NCI-H2081 (cell line): ENCODE measurements at regions not wholly inside any gene's neighbourhood (a gene's known extent, or its start where the extent isn't known, plus 50 kb on each side); places are given as distances from the start of the nearest gene placed in this dataset.

ENCODE experiments used
- DNase-seq, 2 experiments: peaks; one replicate each; lab custom pipeline; 2025; lab: John Stamatoyannopoulos, UW

DNA sequence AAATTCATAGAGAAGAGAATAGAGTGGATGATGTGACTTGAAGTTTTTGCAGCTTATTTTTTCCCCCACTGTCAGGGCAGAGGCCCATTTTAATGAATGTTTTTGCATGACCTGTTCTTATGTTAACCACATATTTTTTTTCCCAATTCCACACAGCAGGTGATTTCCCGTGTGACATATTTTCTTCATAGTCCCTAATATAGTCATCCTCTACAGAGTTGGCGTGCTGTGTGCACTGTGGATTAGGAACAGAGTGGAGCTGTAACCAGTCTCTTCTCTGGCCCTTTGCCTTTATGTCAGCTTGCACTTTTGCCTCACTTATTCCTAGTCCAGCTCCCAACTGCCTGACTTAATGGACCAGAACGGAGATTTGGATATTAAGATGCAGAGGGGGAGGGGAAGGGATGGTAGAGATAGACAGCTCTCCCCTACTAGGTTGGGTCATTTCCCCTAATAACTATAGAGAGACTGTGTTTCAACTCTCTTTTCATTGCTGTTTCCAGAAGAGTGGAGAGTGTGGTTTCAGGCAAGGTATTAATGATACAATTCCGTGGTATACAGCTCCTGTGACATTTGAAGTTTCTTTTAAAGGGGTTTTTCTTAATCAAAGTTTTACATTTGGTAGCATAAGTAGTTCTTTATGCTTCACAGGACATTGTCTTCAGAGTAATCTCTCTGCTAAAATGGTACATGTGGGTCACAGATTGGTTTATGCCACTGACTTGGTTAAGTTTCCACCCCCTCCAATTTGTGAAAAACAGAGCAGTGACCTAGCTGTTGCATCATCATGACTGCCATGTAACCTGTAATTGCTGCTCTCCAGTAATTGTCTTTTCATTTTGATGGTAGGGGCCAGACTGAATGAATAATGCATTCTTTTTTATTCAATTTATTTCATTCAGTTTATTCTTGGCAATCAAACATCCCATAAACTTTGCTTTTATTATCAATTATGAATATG, 161.3 kb downstream of the HAUS1 start:
- DNase-seq: peak in 1 of 2 experiments; percentile 2

DNA sequence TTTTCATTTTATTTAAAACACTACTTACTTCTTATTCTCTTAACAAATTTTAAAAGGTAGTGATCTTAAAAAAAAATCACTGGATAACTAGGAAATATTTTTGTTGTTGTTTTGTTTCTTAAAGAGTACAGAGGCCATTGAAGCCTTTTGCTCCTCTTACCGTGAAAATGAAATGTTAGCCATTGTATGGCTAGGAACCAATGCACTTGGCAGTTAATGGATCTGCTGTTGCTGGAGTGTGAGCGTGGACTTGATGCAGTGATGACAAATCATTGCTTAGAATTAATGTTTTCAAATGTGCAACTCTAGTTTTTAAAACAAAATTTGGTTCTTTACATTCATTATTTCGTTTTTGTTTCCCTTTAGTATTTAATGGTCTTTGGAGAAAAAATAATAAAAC, 162.3 kb downstream of the HAUS1 start:
- no peak for DNase-seq

DNA sequence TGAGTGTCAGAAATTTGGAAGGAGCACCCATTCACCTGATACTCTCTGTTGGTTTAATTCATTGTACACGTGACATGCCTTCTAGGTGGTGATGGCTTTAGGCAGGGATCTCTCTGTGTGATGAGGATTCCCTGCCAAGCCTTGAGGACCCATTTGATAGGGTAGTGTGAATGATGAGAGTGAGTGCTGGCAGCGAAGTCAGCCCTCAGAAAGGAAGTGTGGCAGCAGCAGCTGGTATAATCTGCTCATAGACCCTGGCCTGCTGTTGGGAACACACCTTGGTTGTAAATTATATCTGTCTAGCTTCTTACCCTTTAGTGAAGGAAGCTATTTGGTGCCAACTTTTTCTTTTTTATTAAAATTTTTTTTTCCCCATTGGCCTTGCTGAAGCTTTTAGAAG, 164.5 kb downstream of the HAUS1 start:
- DNase-seq: peak in 1 of 2 experiments; percentile 4

DNA sequence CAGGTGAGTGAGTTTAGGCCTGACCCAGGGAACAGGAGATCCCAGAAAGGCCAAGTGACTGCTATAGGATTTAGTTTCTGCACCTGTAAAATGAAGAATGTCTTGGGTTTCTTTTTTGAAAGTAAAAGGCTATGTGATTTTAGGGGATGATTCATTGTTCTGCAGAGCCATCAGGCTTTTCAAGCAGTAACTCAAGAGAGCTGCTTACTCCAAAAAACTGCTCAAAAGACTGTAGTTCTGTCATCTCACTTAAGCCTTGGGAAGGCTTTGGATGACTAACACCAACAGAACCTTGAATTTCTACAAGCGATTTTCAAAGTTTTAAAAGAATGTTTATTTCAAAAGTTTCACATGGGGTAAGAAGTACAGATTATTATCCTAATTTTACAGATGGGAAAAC, 165.1 kb downstream of the HAUS1 start:
- no peak for DNase-seq

DNA sequence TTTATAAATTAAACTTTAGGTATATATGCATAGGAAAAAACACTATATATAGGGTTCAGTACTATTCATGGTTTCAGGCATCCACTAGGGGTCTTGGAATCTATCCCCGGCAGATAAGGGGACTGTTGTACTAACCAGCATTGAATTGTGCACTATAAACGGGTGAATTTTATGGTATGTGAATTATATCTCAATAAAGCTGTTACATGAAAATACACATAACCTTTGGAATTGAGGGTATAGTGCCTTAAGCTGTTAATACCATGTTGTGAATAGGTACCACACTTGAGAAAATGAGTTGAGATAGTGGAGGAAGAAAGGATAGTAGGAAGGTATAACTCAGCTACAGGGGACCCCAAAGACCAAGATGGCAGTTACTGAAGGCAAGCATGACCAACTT, 167.3 kb downstream of the HAUS1 start:
- DNase-seq: no peak

DNA sequence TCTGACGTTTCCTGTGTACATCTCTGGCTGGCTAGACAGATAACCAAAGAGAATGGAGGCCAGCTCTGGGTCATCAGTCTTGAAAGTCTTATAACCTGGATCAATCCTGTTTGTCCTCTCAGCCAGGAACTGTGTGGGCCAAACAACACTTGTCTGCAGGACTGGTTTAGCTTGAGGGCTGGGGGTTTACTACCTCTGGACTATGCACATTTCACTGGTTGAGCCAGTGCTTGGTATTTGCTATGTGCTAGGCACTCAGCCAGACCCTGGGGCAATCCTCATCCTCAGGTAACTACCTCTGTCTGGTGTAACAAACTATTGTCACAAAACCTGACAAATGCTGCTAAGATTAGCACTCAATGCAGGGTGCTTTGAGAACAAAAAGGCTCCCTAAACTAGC, 169.7 kb downstream of the HAUS1 start:
- no peak for DNase-seq

DNA sequence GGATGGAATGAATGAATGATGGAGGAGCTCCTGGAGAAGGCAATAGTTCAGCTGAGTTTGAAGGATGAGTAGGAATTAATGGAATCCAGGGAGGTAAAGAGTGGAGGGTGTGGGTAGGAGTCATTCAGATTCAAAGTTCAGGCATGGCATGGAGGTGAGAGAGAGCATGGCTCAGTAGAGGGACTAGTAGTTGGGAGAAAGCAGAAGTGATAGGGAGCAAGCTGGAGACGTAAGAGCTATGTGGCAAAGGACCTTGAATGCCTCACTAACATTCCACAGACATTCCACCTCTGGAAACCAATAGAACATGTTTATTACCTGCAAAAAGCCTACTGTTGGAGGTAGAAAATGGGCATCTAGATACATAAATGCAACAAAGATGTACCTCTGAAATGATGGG, 170.1 kb downstream of the HAUS1 start:
- no peak for DNase-seq

DNA sequence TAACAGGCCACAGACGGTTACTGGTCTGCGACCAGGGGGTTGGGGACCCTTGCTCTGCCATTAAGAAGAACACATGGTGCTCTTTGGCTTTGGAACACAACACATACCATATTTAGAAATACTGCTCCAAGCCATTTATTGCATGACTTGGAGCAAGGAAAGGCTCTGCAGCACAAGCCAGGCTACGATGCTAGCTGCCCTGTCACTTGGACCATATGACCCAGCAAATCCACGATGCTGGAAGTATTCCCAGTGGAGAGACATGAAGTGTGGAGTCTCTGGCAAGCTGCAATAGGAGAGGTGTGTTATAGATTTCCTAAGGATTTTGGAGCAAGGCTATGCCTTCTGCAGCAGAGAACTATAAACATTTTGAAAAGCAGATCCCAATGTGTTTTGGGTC, 171.2 kb downstream of the HAUS1 start:
- no peak for DNase-seq

DNA sequence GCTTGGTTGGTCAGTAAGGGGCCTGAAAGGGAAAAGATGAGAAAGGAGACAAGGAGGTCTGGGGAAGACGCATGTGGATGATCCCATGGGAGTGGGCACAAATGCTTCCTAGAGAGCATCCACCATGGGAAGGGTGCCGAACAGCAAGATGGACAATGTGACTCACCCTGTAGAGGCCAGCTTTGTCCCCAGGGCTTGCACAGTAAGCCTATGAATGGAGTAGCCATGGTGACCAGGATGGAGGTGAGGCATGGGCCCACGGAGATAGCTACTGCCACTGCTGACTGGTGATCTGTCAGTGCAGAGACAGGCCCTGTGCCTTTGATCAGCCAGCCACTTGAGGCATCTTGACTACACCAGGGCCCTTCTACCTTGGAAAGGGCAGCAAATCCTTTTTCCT, 172.6 kb downstream of the HAUS1 start:
- no peak for DNase-seq

DNA sequence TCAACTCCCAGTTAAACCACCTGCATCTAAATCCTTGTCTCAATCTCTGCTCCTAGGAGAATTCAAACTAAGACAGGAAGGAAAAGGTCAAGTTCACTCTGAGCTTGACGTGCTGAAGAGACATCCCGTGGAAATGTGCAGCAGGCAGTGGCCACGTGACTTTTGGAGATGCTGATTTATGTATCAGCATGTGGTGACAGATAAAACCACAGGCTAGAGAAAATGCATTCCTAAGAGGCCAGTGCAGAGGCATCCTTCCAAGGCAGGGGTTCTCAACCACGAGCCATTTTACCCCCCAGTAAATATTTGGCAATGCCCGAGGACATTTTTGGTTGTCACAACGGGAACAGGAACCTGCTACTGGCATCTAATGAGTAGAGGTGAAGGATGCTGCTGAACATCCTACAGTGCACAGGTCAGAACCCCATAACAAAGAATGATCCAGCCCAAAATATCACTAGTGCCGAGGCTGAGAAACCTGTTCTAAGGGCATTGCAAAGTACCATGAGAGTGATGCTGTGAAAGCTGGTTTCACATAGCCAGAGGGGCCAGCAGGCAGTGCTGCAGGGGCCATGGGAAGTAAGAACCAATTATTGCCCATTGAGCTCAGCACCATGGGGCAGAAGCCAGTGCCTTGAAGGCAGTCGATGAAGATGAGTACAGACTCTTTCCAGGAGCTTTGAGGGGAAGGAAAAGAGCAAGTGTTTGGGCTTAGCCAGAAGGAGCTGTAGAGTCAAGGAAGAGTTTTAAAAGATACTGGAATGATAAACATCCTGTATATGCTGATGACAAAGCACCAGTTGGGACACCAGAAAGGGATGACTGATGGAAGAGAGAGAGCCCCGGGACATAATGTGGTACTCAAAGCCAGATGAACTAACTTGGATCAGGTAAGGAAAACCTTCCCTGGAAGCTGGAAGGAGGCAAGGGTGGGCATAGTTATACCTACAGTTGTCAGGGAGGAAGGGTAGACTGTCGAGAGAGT, 174.6 kb downstream of the HAUS1 start:
- no peak for DNase-seq

DNA sequence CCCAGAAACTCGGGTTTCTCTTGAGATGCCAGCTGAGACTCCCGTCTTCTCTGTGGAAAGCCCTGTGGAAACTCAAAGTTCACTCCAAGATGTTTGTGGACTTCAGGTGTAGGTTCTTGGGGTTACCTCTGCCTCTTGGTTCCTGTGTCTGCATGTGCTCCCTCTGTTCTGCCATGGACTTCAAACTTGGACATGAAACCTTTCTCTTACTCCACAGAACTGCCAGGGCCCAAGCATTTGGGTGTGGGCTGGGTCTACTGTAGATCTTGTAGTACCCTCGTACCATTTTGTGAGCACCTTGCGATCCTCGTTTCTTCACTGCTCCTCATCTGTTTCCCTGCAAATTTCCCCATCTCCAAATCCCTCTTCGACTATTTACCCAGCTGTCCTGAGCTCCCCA, 175.5 kb downstream of the HAUS1 start:
- no peak for DNase-seq

DNA sequence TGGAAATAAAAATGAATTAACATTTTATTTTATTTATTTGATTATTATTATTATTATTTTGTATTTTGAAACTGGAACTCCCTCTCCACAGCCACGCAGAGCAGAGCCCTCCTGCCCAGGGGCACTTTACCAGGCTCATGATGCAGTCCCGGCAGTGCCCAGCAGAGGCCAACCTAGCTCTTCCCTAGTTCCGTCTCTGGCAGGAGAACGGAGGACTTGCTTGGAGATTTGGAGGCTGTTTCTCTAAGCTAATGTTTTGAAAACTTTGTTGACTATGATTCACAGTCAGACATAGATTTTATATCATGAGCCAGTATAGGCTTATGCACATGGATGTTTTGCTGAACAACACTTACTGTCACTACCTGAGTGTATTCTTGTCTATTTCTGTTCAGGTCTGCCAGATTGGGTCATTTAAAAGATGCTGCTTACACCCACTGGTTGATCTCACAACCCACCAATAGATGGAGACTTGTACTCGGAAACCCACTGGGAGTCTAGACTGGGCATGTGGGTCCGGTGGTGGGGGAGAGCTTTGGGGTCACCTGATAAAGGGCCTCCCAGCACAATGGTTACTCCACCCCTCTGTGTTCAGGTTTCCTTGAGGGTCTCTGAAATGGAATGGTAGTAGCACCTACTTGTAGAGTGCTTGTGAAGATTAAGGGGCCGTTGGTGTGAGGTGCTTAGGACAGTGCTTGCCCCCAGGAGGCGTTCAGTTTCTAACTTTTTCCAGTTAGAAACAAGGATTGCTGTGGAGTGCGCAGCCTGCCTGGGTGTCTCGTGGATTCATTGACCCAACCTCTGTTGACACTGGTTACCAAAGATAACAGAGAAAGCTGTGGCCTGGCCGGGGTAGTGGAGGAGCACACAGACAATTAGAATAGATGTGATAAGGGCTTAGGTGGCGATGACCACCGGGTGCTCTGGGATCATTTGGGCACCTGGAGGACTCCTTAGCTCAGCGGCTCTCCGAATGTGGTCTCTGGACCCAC, 177.3 kb downstream of the HAUS1 start:
- peak; percentile 58 to 63 for DNase-seq

DNA sequence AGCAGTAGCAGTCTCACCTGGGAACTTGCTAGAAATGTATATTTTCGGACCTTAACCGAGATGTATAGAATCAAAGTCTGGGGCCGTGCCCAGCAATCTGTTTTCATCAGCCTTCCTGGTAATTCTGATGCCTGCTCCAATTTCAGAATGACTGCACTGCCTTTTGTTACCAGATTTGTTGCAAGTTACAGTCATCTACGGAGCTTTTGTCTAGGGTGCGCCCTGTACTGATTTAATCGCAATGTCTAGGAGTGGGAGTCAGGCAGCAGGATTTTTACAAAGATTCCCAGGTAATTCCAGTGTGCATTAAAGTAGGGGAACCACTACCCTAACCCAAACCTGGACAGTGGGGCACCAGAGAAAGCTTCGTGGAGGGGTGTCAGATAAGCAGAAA, 178.0 kb downstream of the HAUS1 start:
- DNase-seq: no peak

DNA sequence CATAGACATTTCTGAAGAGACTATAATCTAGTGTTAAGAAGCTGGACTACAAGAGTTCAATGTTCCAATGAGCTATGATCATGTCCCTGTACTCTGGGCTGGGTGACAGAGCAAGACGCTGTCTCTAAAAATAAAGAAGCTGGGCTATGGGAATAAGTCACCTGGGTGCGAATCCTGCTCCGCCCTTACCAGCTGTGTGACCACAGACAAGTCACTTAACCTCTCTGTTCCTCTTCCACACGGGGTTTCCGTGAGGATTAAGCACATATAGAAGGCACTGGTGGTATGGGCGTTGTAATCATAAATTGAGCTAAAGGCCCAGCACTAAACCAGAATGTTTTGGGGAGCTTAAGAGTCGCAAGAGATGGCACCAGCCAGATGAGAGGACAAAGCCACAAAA, 178.5 kb downstream of the HAUS1 start:
- DNase-seq: no peak

DNA sequence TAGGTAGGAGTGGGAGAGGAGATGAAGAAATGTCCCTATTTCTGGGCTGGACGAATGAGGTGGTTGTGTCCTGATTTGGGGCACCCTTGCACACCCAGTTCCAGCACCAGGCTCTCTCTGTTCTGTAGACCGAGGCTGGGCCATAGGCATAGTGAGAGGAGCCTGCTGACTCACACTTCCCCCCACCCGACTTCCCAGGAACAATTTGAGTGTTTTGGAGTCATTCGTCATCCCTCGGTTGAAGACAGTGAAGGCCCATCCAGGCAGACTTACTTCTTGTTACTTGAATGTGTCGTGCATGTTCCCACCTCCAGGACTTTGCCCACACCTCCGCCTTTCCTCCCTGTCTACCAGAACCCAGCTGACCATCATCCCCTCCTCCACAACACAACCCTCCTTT, 179.1 kb downstream of the HAUS1 start:
- no peak for DNase-seq

DNA sequence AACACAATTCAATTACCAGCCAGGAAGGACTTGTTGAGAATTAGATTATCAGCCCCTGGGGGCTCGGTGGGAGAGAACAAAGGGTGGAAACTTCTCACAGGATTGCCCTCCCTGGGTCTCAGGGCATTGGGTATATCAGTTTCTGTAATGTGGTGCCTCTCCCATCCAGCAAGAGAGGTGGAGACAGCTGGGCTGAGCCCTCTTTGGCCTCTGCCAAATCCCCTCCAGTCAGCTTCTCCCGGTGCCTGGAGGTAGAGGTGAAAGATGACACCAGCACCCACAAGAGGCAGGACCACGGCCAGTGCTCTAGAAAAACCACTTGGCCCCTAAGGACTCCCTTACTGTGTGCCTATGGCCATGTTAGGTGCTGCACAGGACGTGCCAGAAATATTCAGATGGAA, 179.7 kb downstream of the HAUS1 start:
- DNase-seq: no peak

DNA sequence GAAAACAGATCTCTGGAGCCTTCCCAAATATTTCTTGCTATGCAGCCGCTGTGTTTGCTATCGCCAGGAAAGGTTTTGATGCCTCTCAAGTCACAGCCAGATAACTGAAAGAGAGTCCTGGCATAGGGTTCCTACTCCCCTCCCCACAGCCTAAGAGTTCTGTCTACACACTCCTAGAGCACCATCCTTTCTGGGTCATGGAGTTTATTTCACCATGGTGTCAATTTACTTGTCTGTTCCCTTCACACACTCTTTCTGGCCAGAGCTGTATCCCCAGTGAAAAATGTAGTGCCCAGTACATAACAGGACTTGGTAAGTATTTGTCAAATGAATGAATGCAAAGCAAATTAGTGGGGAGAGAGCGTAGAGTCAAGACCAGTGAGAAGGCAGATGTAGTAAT, 185.3 kb downstream of the HAUS1 start:
- DNase-seq: no peak

DNA sequence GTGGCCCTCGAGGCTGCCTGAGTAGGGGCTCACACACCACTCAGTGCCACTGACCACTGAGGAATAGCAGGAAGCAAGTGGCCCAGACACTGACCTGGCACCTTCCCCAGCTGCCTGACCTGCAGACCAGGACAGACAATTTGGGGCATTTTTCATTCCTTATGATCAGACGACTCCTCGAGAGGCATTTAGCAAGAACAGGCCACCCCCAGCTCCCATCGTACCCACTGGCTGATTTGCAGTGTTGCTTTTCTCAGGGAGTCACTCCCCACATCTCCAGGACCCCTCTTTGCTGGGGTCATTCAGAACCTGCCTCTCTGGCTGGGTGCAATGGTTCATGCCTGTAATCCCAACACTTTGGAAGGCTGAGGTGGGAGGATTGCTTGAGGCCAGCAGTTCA, 185.7 kb downstream of the HAUS1 start:
- no peak for DNase-seq

DNA sequence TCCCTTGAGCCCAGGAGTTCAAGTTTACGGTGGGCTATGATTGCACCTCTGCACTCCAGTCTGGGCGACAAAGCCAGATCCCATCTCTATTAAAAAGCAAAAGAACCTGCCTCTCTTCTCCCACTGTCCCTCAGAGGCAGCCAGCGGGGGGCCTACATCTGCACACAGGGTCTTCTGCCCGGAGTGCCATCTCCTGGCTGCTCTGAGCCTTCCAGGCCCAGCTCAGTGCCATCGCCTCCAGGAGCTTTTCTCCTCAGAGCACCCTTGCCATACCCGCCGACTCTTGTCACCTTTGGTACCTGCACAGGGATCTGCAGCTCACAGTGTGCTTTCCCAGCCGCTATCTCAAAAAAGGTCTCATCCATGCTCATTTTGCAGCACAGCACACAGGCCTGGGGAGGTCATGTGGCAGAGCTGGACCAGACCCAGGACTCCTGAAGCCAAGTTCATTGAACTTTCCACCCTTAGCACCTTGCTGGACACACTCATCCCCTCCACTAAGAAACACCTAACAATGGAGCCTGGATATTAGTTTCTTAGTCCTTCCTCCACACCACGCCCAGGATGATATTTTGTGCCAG, 186.3 kb downstream of the HAUS1 start:
- DNase-seq: no peak

DNA sequence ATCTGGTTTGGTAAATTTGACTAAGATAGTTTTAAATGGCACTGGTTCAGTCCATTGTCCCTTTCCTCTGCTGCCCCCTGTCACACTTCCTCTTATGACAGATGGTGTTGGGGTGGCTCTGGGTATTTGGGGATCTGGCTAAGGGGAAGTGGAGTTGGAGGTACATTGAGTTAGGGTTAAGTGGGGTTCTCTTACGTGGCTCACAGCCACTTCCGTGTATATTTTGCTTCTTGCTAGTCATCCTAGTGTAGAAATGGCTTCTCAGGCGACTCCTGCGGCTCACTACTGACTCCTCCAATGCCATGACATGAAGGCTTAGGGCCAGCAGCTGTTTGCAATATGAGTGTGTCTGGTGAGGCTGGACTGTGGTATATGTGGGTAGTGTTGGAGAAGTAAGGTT, 187.0 kb downstream of the HAUS1 start:
- no peak for DNase-seq

DNA sequence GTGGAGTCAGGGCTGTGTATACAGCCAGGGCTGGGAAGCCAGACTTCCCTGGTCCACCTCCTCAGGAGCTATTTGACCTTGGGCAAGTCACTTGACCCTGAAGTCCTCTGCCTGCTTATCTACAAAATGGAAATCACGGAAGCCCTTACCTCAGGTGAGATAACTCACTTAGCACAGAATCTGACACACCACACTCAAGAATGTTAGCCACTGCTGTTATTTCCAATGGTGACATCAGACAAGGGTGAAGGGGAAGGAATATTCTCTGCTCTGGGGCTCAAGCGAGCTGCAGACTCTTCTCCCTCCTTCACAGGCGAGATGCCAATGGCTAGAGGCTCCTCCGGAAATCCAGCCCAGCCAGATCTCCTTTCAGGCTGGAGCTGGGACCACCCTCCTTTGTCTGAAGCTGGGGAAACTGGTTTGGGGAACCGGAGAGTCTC, 189.6 kb downstream of the HAUS1 start:
- no peak for DNase-seq
